ENCODE measurements at regions not wholly inside any gene's neighbourhood (a gene's known extent, or its start where the extent isn't known, plus 50 kb on each side); places are given as distances from the start of the nearest gene placed in this dataset.

GRCh38 chr5:164051745-164052144 lies 546.3 kb downstream of the MAT2B start:
- Histone ChIP-seq H4K20me1 (ENCODE audit: control insufficient read depth, insufficient read depth) (no peaks in the 10 kb centered on the region), H3K9me3 (replicated peaks; ENCODE audit: control insufficient read depth, insufficient read depth, low read length) (no peaks in the 10 kb centered on the region), H3K9ac (ENCODE audit: control insufficient read depth, insufficient read depth, low read length) (no peak overlapping the region), H3K27ac (ENCODE audit: control insufficient read depth, insufficient read depth) (no peak overlapping the region), H3K4me3 (no peak overlapping the region), H2AFZ (ENCODE audit: control insufficient read depth, low read depth, low read length) (no peak overlapping the region), H3K27me3 (replicated peaks in 1 of 2; ENCODE audit: control insufficient read depth in 2 of 2, insufficient read depth in 2 of 2, low read length in 1 of 2) (no peaks in the 10 kb centered on the region), H3K4me1 (ENCODE audit: control insufficient read depth, insufficient read depth, low read length) (no peaks in the 10 kb centered on the region), H3K4me2 (ENCODE audit: control insufficient read depth, insufficient read depth) (no peak overlapping the region), H3K36me3 (ENCODE audit: control insufficient read depth in 2 of 2, insufficient read depth in 2 of 2, low read length in 1 of 2) (no peaks in the 10 kb centered on the region), H3K79me2 (ENCODE audit: control insufficient read depth, insufficient read depth, low read length) (no peaks in the 10 kb centered on the region)
- FAIRE-seq = no peak
- TF ChIP-seq BRCA1 (IDR thresholded peaks at IDR 0.05; ENCODE audit: low read depth, low read length) (no peak), SIX5 (IDR thresholded peaks at IDR 0.05; ENCODE audit: low read depth, low read length, severe bottlenecking) (no peak), CUX1 (IDR thresholded peaks at IDR 0.05; ENCODE audit: insufficient replicate concordance, low read depth, low read length) (no peak), TAF1 (IDR thresholded peaks at IDR 0.05; ENCODE audit: borderline replicate concordance, low read depth, low read length) (no peak), POLR2AphosphoS5 (IDR thresholded peaks at IDR 0.05; ENCODE audit: low read length) (no peak), ZBTB33 (IDR thresholded peaks at IDR 0.05) (no peak)
- no peak for ATAC-seq
- SMC1A ChIA-PET (ENCODE audit: uncharacterized antibody, unreplicated experiment) = interaction anchor here (0.7 to 2.8 kb wide), 8 partner anchors 8 to 452 kb away, joined by 3 to 15 read pairs (median 4); no protein-coding TSS in a partner anchor
- in situ Hi-C loops (cut with MboI) (no loop called here), intact Hi-C loops (cut with micrococcal nuclease; ENCODE audit: unreplicated experiment) (no loop called here)
- WGBS (ENCODE audit: insufficient coverage, insufficient replicate concordance, low lambda C conversion rate, missing lambda C conversion rate) = 3% methylated on average over 1 of the region's 1 CpG
- POLR2A ChIA-PET = no interaction called here
- no TSS peak for BruUV-seq (replicated peaks)
- CTCF ChIA-PET = interaction anchor here (0.7 to 1.8 kb wide), 3 partner anchors 19 to 452 kb away, joined by 3 to 10 read pairs (median 3); no protein-coding TSS in a partner anchor
- RAD21 ChIA-PET (ENCODE audit: unreplicated experiment) = interaction anchor here (1.2 to 1.3 kb wide), 2 partner anchors 36 to 425 kb away, joined by 4 to 5 read pairs; no protein-coding TSS in a partner anchor
- DNase-seq (ENCODE audit: low read depth, low spot score) = no peak

Data from GM12878 (cell line).